Nephron progenitor cell (in vitro differentiated cells): ENCODE measurements at regions not wholly inside any gene's neighbourhood (a gene's known extent, or its start where the extent isn't known, plus 50 kb on each side); places are given as distances from the start of the nearest gene placed in this dataset.

ENCODE experiments used
- DNase-seq: peaks from one replicate; pipeline ENCODE4 v3.0.0; 2021
- H3K27ac Mint-ChIP-seq: 2 replicates; pipeline ENCODE4 v1.8.0; 2021; ENCODE audit warnings: mild to moderate bottlenecking, moderate library complexity, mixed read lengths
- H3K27me3 Mint-ChIP-seq: 2 replicates; pipeline ENCODE4 v1.8.0; 2021; ENCODE audit warnings: mild to moderate bottlenecking, low read depth, mixed read lengths; ENCODE audit not compliant: poor library complexity
- H3K36me3 Mint-ChIP-seq: 2 replicates; pipeline ENCODE4 v1.8.0; 2021; ENCODE audit warnings: low read depth, mixed read lengths
- H3K4me1 Mint-ChIP-seq: 2 replicates; pipeline ENCODE4 v1.8.0; 2021; ENCODE audit warnings: mixed read lengths
- H3K4me3 Mint-ChIP-seq: 2 replicates; pipeline ENCODE4 v1.8.0; 2021; ENCODE audit warnings: mild to moderate bottlenecking, moderate library complexity, mixed read lengths
- H3K9me3 Mint-ChIP-seq: 2 replicates; pipeline ENCODE4 v1.8.0; 2021; ENCODE audit warnings: mild to moderate bottlenecking, moderate library complexity, mixed read lengths
- TF ChIP-seq, protein P1 (sequence below): fragments of 200-600 bp; sonication (generic); IDR thresholded peaks from 2 replicates; pipeline ENCODE4 v1.5.0; 2021; ENCODE audit warnings: antibody characterized with exemption

DNA sequence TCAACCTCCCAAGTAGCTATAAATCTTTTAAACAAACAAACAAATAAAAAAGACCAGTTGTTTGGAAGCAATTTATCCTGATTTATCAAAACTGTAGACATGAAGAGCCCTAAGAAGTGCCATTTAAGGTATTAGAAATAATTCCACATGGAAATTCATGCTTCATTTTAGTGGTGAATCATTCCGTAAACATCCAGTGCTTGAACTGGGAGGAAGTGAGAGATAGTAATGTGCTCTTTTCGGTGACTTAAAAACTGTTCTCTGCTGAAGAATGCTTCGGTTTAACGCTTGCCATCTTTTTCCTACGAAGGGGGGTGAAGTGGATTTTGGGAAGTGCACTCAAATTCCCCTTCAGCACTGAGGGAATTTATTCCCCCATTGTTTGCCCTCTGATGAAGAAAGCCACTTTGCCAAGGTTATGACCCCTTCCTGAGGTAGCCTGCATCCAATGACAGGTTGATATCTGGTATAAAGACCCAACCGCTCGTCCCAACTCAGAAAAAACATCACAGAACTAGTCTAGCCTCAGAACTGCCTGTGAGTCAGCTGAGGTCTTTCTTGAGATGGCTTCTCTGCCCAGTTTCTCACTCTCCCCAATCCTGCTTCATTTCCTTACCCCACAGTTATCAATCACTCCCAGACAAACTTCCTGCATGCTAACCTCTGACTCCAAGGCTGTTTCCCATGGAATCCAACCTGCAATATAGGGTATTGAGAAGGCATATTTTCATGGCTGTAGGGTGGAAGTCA, 244.1 kb downstream of the AEBP2 start:
- Mint-ChIP-seq H3K4me1 (peaks cover 7% of the 10 kb centered on the region), H3K36me3 (peaks cover 13% of the 10 kb centered on the region), H3K27me3 (peaks cover 7% of the 10 kb centered on the region), H3K9me3 (peaks cover 22% of the 10 kb centered on the region), H3K4me3 (no peak overlapping the region), H3K27ac (peak overlapping the region; percentile 84)
- TF ChIP-seq, protein P1, sequence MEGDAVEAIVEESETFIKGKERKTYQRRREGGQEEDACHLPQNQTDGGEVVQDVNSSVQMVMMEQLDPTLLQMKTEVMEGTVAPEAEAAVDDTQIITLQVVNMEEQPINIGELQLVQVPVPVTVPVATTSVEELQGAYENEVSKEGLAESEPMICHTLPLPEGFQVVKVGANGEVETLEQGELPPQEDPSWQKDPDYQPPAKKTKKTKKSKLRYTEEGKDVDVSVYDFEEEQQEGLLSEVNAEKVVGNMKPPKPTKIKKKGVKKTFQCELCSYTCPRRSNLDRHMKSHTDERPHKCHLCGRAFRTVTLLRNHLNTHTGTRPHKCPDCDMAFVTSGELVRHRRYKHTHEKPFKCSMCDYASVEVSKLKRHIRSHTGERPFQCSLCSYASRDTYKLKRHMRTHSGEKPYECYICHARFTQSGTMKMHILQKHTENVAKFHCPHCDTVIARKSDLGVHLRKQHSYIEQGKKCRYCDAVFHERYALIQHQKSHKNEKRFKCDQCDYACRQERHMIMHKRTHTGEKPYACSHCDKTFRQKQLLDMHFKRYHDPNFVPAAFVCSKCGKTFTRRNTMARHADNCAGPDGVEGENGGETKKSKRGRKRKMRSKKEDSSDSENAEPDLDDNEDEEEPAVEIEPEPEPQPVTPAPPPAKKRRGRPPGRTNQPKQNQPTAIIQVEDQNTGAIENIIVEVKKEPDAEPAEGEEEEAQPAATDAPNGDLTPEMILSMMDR, result no peak
- no peak for DNase-seq

DNA sequence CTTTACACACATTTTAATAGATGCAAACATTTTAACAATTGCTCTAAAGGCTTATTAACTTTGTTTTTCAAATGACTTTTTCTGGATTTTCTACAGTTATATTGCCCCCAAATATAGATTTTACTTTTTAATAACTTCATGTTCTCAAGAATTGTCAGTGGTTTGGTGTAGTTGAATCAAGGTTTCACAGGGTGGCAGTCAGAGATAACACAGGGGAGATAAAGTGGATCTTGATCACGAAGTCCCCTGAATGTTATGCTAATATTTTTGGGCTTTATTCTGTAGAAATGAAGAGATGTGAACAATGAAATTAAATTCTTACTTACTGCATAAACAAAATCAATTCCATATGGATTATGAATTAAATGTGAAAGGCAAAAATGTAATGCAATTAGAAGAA, 248.1 kb downstream of the AEBP2 start:
- DNase-seq, result no peak

DNA sequence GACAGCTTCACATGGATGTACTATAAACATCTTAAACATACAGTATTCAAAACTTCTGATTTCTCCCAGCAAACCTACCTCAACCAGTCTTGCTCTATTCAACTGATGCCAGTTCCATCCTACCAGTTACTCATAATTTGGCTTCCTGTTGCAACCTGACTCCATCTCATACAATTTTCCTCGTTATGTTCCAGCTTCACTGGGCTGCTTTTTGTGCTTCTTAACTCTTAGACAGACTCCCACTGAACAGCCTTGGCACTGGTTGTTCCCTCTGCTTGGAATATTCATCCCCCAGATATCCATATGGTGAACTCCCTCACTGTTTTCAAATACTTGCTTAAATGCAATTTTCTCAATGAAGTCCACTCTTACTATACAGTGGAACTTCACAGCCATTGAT, 249.2 kb downstream of the AEBP2 start:
- peaks cover 4% of the 10 kb centered on the region for H3K27me3 Mint-ChIP-seq
- DNase-seq, result no peak
- H3K9me3 Mint-ChIP-seq, result no peaks in the 10 kb centered on the region
- peaks cover 4% of the 10 kb centered on the region for H3K4me1 Mint-ChIP-seq
- H3K4me3 Mint-ChIP-seq, result no peak overlapping the region
- H3K27ac Mint-ChIP-seq, result no peak overlapping the region
- TF ChIP-seq, protein P1, result no peak
- no peaks in the 10 kb centered on the region for H3K36me3 Mint-ChIP-seq

More for the DNA sequence above, 248.1 kb downstream of the AEBP2 start:
- H3K4me3 Mint-ChIP-seq, result no peak overlapping the region
- TF ChIP-seq, protein P1, result no peak
- peaks cover 4% of the 10 kb centered on the region for H3K27me3 Mint-ChIP-seq
- H3K4me1 Mint-ChIP-seq, result peaks cover 7% of the 10 kb centered on the region
- no peaks in the 10 kb centered on the region for H3K9me3 Mint-ChIP-seq
- H3K36me3 Mint-ChIP-seq, result no peaks in the 10 kb centered on the region
- H3K27ac Mint-ChIP-seq, result no peak overlapping the region

DNA sequence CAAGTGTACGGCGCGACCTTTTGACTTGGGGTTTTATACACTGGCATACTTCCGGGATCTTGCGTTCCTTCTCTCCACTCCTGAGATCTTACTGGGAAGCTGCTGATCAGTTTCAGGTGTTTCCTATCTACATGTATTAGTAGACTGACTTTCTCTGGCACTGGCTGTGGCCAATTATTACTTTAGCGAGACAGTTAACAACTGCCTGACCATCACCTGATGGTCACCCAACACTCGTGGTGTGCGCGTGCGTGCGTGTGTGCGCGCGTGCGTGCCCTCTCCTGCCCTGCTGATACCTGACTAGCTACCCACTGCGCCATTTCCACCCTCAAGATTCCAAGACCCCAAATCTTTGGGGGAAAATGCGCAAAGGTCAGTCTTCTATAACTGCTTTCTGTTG, 249.9 kb downstream of the AEBP2 start:
- Mint-ChIP-seq H3K36me3 (no peaks in the 10 kb centered on the region), H3K4me3 (no peak overlapping the region), H3K27me3 (peaks cover 4% of the 10 kb centered on the region), H3K4me1 (no peaks in the 10 kb centered on the region), H3K27ac (no peak overlapping the region), H3K9me3 (no peaks in the 10 kb centered on the region)
- DNase-seq, result no peak
- TF ChIP-seq, protein P1, result no peak

DNA sequence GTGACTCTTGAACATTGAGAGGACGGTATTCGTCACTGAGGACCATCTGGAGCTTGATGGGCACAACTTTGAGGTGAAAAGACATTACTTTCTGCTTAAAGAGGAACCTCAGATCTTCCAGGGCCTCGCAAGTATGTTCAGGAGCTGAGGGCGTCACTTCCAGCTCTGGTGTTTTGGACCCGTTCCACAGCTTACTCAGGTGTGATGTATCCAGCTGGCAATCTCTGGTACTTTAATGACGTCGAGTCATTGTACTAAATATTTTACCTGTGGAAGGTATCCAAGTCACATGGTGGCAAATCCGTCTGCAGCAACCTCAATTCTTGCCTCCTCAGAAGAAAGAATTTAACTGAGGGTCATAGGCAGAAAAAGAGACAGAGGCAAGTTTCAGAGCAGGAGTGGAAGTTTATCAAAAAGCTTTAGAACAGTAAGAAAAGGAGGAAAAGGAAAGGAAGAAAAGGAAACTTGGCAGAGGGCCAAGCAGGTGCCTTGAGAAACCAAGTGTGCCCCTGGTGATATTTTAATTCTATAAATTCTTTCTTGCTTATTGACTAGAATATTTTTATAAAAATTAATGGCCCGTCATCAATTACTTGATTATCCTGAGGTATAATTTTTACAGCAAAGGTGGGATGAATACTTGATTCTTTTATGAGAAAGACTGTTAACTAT, 250.6 kb downstream of the AEBP2 start:
- DNase-seq, result no peak
- no peak overlapping the region for H3K4me3 Mint-ChIP-seq
- TF ChIP-seq, protein P1, result no peak
- no peaks in the 10 kb centered on the region for H3K36me3 Mint-ChIP-seq
- H3K4me1 Mint-ChIP-seq, result no peaks in the 10 kb centered on the region
- H3K9me3 Mint-ChIP-seq, result no peaks in the 10 kb centered on the region
- no peak overlapping the region for H3K27ac Mint-ChIP-seq
- peaks cover 4% of the 10 kb centered on the region for H3K27me3 Mint-ChIP-seq
